22Rv1 (cell line): ENCODE measurements at regions not wholly inside any gene's neighbourhood (a gene's known extent, or its start where the extent isn't known, plus 50 kb on each side); places are given as distances from the start of the nearest gene placed in this dataset.

Source experiments
- ZFX ChIP-seq: fragments of 450-650 bp; IDR thresholded peaks from 2 replicates; pipeline ENCODE4 v1.6.1; 2017; ENCODE audit warnings: antibody characterized with exemption, borderline replicate concordance
- TF ChIP-seq, protein P1 (sequence below): fragments of 450-650 bp; IDR thresholded peaks from 2 replicates; pipeline ENCODE4 v1.5.1; 2017; ENCODE audit warnings: mild to moderate bottlenecking

DNA sequence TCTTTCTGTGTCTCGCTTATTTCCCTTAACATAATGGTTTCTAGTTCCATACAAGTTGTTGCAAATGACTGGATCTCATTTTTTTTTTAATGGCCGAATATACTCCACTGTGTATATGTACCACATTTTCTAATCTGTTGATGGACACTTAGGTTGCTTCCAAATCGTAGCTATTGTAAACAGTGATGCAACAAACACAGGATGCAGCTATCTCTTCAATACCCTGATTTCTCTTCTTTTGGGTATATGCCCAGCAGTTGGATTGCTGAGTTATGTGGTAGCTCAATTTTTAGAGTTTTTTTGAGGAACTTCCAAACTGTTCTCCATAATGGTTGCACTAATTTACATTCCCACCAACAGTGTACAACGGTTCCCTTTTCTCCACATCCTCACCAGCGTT, 100.4 kb upstream of the CHORDC1 start:
- TF ChIP-seq, protein P1, sequence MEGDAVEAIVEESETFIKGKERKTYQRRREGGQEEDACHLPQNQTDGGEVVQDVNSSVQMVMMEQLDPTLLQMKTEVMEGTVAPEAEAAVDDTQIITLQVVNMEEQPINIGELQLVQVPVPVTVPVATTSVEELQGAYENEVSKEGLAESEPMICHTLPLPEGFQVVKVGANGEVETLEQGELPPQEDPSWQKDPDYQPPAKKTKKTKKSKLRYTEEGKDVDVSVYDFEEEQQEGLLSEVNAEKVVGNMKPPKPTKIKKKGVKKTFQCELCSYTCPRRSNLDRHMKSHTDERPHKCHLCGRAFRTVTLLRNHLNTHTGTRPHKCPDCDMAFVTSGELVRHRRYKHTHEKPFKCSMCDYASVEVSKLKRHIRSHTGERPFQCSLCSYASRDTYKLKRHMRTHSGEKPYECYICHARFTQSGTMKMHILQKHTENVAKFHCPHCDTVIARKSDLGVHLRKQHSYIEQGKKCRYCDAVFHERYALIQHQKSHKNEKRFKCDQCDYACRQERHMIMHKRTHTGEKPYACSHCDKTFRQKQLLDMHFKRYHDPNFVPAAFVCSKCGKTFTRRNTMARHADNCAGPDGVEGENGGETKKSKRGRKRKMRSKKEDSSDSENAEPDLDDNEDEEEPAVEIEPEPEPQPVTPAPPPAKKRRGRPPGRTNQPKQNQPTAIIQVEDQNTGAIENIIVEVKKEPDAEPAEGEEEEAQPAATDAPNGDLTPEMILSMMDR: no peak
- TF ChIP-seq ZFX: no peak
